ENCODE measurements at regions not wholly inside any gene's neighbourhood (a gene's known extent, or its start where the extent isn't known, plus 50 kb on each side); places are given as distances from the start of the nearest gene placed in this dataset.

DNA sequence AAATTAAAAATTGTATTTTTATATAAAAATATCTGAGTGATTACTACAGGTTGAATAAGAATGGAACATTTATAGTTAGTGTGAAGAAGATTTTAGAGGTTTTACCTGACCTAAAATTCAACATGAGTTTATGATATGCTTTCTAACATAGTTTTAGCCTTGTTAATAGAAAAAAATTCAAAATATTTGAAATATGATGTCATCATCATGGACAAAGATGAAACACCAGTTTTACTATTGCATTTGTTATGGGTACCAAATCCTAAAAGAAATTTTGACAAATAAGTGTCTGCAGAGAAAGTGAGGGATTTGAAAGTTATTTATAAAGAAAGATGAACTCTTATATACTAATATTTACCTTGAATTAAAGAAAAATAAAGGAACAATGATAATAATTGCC, 479.7 kb downstream of the TBC1D32 start:
- H3K4me3 ChIP-seq (ENCODE audit: low read depth, low read length): no peak overlapping the region
- TF ChIP-seq, protein P1, sequence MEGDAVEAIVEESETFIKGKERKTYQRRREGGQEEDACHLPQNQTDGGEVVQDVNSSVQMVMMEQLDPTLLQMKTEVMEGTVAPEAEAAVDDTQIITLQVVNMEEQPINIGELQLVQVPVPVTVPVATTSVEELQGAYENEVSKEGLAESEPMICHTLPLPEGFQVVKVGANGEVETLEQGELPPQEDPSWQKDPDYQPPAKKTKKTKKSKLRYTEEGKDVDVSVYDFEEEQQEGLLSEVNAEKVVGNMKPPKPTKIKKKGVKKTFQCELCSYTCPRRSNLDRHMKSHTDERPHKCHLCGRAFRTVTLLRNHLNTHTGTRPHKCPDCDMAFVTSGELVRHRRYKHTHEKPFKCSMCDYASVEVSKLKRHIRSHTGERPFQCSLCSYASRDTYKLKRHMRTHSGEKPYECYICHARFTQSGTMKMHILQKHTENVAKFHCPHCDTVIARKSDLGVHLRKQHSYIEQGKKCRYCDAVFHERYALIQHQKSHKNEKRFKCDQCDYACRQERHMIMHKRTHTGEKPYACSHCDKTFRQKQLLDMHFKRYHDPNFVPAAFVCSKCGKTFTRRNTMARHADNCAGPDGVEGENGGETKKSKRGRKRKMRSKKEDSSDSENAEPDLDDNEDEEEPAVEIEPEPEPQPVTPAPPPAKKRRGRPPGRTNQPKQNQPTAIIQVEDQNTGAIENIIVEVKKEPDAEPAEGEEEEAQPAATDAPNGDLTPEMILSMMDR (IDR thresholded peaks at IDR 0.05; ENCODE audit: insufficient read depth, low read length): no peak
- DNase-seq (ENCODE audit: low read depth): no peak

DNA sequence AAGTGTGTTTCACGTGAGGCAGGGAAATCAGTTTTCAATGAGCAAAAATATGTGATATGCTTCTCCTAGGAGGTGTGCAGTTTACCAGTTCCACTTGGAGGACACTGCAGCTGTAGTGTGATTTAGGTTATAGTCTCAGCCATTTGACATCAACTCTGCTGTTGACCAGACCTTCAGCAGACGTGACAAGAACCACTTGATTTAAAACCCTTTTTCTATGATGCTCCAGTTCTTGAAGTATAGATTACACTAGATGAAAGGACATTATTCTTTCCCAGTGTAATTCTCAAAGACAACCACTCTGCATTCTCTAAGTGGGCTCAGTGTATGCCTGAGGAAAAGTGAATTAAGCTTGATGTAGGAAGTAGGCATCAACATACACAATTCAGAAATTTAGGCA, 480.8 kb downstream of the TBC1D32 start:
- TF ChIP-seq, protein P1 (IDR thresholded peaks at IDR 0.05; ENCODE audit: insufficient read depth, low read length): no peak
- H3K4me3 ChIP-seq (ENCODE audit: low read depth, low read length): no peak overlapping the region
- no peak for DNase-seq (ENCODE audit: low read depth)

DNA sequence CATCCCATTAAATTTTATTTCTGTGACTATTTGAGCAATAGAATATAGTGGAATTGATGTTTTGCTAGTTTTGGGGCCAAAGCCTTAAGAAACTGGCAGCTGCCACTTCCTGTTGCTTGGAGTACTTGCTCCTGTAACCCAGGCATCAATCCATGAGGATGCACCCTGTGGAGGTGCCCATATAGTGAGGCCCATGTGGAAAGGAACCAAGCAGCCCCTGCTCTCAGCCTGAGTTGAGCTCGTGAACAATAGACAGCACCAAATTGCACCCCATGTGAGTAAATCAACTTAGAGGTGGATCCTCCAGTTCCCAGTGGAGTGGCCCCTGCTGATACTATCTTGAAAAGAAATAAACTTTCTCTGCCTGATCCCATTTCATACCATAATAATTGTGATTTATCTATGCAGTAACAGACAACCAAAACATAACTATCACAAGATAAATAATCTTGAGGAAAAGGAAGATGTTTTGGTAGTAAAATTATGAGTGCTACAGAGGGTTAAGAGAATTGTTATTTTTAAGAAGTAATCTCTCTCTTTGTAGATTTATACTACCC, 481.9 kb downstream of the TBC1D32 start:
- no peak overlapping the region for H3K4me3 ChIP-seq (ENCODE audit: low read depth, low read length)
- TF ChIP-seq, protein P1 (IDR thresholded peaks at IDR 0.05; ENCODE audit: insufficient read depth, low read length): no peak
- no peak for DNase-seq (ENCODE audit: low read depth)

DNA sequence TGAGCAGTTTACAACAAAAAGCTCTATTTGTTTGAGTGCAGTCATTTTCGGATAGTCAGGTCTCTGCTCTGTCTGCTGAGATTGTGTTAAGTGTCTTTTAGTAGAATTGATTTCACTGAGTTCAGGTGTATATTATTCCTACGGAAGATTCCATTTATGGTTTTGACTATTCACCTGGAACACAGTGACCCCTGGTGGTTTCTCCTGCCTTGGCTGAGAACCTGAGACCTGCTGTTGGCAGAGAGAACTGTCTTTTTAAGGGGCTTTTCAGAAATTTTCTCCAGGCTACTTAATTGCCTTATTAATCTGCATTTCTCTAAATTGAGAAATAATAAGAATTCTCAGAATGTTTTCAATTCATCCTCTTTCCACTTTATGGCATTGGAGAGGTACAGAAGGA, 508.0 kb downstream of the TBC1D32 start:
- TF ChIP-seq, protein P1 (IDR thresholded peaks at IDR 0.05; ENCODE audit: insufficient read depth, low read length): no peak
- DNase-seq (ENCODE audit: low read depth): no peak
- no peak overlapping the region for H3K4me3 ChIP-seq (ENCODE audit: low read depth, low read length)

DNA sequence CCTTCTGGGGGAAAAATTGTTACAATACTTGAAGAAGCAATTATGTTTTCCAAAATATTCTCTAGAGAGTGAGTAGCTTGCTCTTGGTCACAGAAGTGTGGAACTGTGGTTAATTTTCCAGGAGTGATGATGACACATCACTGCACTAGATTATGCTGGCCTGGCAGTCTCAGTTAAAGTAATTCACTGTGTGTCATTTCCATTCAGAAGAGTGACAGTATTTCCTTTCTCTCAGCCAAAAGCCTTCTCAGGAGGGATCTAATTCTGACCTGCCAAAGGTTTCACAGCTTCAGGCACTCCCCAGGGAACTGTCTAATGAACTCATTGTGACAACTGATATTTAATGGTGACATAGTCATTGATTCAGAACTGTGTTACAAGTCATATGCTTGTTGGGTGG, 517.5 kb downstream of the TBC1D32 start:
- DNase-seq (ENCODE audit: low read depth): no peak
- TF ChIP-seq, protein P1 (IDR thresholded peaks at IDR 0.05; ENCODE audit: insufficient read depth, low read length): no peak
- no peak overlapping the region for H3K4me3 ChIP-seq (ENCODE audit: low read depth, low read length)

DNA sequence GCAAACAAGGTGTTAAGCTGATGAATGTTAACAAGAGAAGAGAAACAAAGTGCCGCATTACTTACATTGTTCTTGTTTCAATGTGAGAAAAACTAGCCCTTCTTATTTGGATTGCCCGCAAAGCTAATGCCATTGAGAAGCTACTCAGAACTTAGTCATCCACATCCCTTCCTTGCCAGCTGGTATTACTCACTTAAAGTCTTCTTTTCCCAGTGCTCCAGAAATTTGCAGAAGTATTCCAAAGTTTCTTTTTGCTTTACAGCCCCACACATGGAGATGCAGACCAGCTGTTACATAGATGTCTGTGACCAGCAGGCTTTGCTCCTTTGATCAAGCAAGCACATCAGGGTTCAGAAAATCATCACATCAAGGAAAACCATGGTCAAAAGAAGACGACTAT, 529.0 kb downstream of the TBC1D32 start:
- TF ChIP-seq, protein P1 (IDR thresholded peaks at IDR 0.05; ENCODE audit: insufficient read depth, low read length): no peak
- DNase-seq (ENCODE audit: low read depth): no peak
- no peak overlapping the region for H3K4me3 ChIP-seq (ENCODE audit: low read depth, low read length)

DNA sequence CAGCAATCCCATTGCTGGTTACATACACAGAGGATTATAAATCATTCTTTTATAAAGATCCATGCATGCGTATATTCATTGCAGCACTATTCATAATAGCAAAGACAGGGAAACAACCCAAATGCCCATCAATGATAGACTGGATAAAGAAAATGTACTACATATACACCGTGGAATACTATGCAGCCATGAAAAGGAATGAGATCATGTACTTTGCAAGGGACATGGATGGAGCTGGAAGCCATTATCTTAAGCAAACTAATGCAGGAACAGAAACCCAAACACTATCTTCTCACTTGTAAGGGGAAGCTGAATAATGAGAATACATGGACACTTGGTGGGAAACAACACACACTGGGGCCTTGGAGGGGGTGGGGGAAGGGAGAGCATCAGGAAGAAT, 529.7 kb downstream of the TBC1D32 start:
- no peak overlapping the region for H3K4me3 ChIP-seq (ENCODE audit: low read depth, low read length)
- TF ChIP-seq, protein P1 (IDR thresholded peaks at IDR 0.05; ENCODE audit: insufficient read depth, low read length): no peak
- no peak for DNase-seq (ENCODE audit: low read depth)

Data from fibroblast of the aortic adventitia (primary cell).